Hepatocyte (in vitro differentiated cells): ENCODE measurements at regions not wholly inside any gene's neighbourhood (a gene's known extent, or its start where the extent isn't known, plus 50 kb on each side); places are given as distances from the start of the nearest gene placed in this dataset.
"Not testable (repeated sequence)": the region's sequence is repeated elsewhere in the genome, so short reads cannot be mapped to it uniquely, and the experiment has no call there.

Experiments
- DNase-seq: peaks from one replicate; pipeline ENCODE4 v3.0.0-alpha.2; 2016; ENCODE audit warnings: low spot score
- H2AFZ ChIP-seq: fragments of 200-600 bp; sonication (generic); 2 replicates; pipeline ENCODE4 v1.6.0; 2016; ENCODE audit warnings: antibody characterized with exemption, mild to moderate bottlenecking
- H3K27ac ChIP-seq: fragments of 200-600 bp; sonication (generic); 2 replicates; pipeline ENCODE4 v1.5.1; 2016; ENCODE audit warnings: mild to moderate bottlenecking
- H3K27me3 ChIP-seq: fragments of 200-600 bp; sonication (generic); 2 replicates; pipeline ENCODE4 v1.6.1; 2016
- H3K36me3 ChIP-seq: fragments of 200-600 bp; sonication (generic); replicated peaks from 2 replicates; pipeline ENCODE4 v1.5.1; 2016; ENCODE audit warnings: low read depth; ENCODE audit not compliant: insufficient read depth
- H3K4me1 ChIP-seq: fragments of 200-600 bp; sonication (generic); 2 replicates; pipeline ENCODE4 v1.5.1; 2016; ENCODE audit warnings: mild to moderate bottlenecking, moderate library complexity; ENCODE audit not compliant: insufficient read depth
- H3K4me2 ChIP-seq: fragments of 200-600 bp; sonication (generic); 2 replicates; pipeline ENCODE4 v1.6.0; 2016
- H3K4me3 ChIP-seq: fragments of 200-600 bp; sonication (generic); 2 replicates; pipeline ENCODE4 v1.5.1; 2016; ENCODE audit warnings: mild to moderate bottlenecking
- H3K79me2 ChIP-seq: fragments of 200-600 bp; sonication (generic); 2 replicates; pipeline ENCODE4 v1.6.0; 2017; ENCODE audit warnings: mild to moderate bottlenecking
- H3K9me2 ChIP-seq: fragments of 200-600 bp; sonication (generic); replicated peaks from 2 replicates; pipeline ENCODE4 v1.6.0; 2017; ENCODE audit warnings: mild to moderate bottlenecking; ENCODE audit not compliant: insufficient read depth
- H3K9me3 ChIP-seq: fragments of 200-600 bp; sonication (generic); 2 replicates; pipeline ENCODE4 v1.5.1; 2016; ENCODE audit warnings: low read depth, mild to moderate bottlenecking
- H4K20me1 ChIP-seq: fragments of 200-600 bp; sonication (generic); 2 replicates; pipeline ENCODE4 v1.6.0; 2016; ENCODE audit warnings: mild to moderate bottlenecking; ENCODE audit not compliant: insufficient read depth, poor library complexity, severe bottlenecking
- EZH2 ChIP-seq: fragments of 200-600 bp; sonication (generic); IDR thresholded peaks from 2 replicates; pipeline ENCODE4 v1.6.1; 2016; ENCODE audit warnings: antibody characterized with exemption, mild to moderate bottlenecking, borderline replicate concordance
- EZH2phosphoT487 ChIP-seq: fragments of 200-600 bp; sonication (generic); IDR thresholded peaks from one replicate; pipeline ENCODE4 v1.6.1; 2018; ENCODE audit warnings: antibody characterized with exemption, mild to moderate bottlenecking, low read depth, moderate library complexity; ENCODE audit not compliant: unreplicated experiment, severe bottlenecking
- WGBS: methylation state at CpG from one replicate; pipeline ENCODE4 v1.1.6; 2016; ENCODE audit warnings: low lambda C conversion rate; ENCODE audit errors: missing lambda C conversion rate; 5-methylcytosine and 5-hydroxymethylcytosine counted together
- TF ChIP-seq, protein P1 (sequence below): fragments of 200-600 bp; sonication (generic); IDR thresholded peaks from 2 replicates; pipeline ENCODE4 v1.5.1; 2016; ENCODE audit warnings: antibody characterized with exemption, mild to moderate bottlenecking; ENCODE audit not compliant: poor library complexity

- no peak overlapping the region for H2AFZ ChIP-seq
- DNase-seq, result no peak
- H3K79me2 ChIP-seq, result no peaks in the 10 kb centered on the region
- no peak overlapping the region for H3K4me2 ChIP-seq
- H3K27ac ChIP-seq, result no peak overlapping the region
- H3K9me2 ChIP-seq, result no peaks in the 10 kb centered on the region
- H3K36me3 ChIP-seq, result no peaks in the 10 kb centered on the region
- TF ChIP-seq EZH2 (no peak), EZH2phosphoT487 (no peak)
- TF ChIP-seq, protein P1, sequence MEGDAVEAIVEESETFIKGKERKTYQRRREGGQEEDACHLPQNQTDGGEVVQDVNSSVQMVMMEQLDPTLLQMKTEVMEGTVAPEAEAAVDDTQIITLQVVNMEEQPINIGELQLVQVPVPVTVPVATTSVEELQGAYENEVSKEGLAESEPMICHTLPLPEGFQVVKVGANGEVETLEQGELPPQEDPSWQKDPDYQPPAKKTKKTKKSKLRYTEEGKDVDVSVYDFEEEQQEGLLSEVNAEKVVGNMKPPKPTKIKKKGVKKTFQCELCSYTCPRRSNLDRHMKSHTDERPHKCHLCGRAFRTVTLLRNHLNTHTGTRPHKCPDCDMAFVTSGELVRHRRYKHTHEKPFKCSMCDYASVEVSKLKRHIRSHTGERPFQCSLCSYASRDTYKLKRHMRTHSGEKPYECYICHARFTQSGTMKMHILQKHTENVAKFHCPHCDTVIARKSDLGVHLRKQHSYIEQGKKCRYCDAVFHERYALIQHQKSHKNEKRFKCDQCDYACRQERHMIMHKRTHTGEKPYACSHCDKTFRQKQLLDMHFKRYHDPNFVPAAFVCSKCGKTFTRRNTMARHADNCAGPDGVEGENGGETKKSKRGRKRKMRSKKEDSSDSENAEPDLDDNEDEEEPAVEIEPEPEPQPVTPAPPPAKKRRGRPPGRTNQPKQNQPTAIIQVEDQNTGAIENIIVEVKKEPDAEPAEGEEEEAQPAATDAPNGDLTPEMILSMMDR, result no peak
- no peak overlapping the region for H3K4me3 ChIP-seq
- no peaks in the 10 kb centered on the region for H4K20me1 ChIP-seq
- H3K9me3 ChIP-seq, result no peaks in the 10 kb centered on the region
- no peaks in the 10 kb centered on the region for H3K27me3 ChIP-seq
- no peaks in the 10 kb centered on the region for H3K4me1 ChIP-seq
Observed at GRCh38 chr2:85945586-85945985, 56.8 kb upstream of the ST3GAL5 start.

DNA sequence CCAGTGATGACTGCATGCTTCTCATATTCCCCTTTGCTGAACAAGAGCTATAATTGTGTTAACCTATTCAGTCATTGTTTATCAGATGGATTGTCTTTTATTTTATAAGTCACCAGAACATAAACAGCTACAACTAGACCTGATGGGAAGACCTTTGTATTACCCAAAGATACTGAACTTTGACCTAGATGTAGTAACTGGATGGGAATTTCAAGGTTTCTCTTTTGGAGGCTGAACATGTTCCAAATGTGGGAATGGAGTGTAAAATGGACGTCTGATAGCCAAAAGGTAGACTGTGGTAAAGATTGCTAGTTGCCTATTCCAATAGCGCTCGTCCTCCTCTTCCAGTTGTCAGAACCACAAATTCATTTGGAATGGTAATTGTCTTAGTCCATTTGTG, 56.4 kb upstream of the ST3GAL5 start:
- Histone ChIP-seq H3K4me1 (no peaks in the 10 kb centered on the region), H2AFZ (no peak overlapping the region)

GRCh38 chr2:85942346-85942957, 53.7 kb upstream of the ST3GAL5 start:
- DNase-seq, result no peak
- 86% methylated on average over 1 of the region's 1 CpG for WGBS

More for the DNA sequence above, 56.4 kb upstream of the ST3GAL5 start:
- H4K20me1 ChIP-seq, result no peaks in the 10 kb centered on the region
- TF ChIP-seq, protein P1, result no peak
- no peak for TF ChIP-seq EZH2
- no peak for TF ChIP-seq EZH2phosphoT487
- no peak overlapping the region for H3K4me2 ChIP-seq
- no peaks in the 10 kb centered on the region for H3K79me2 ChIP-seq
- no peak for DNase-seq
- H3K36me3 ChIP-seq, result no peaks in the 10 kb centered on the region
- H3K9me2 ChIP-seq, result no peaks in the 10 kb centered on the region
- H3K27me3 ChIP-seq, result no peaks in the 10 kb centered on the region
- 91% methylated on average over 3 of the region's 3 CpGs for WGBS
- H3K9me3 ChIP-seq, result no peaks in the 10 kb centered on the region
- no peak overlapping the region for H3K4me3 ChIP-seq
- H3K27ac ChIP-seq, result no peak overlapping the region

GRCh38 chr2:85941490-85941889, 52.7 kb upstream of the ST3GAL5 start:
- H3K4me3 ChIP-seq, H3K27ac ChIP-seq, H3K4me2 ChIP-seq, H3K4me1 ChIP-seq, H3K9me2 ChIP-seq, H3K27me3 ChIP-seq, DNase-seq, H3K79me2 ChIP-seq, H4K20me1 ChIP-seq, H2AFZ ChIP-seq, H3K9me3 ChIP-seq, H3K36me3 ChIP-seq: not testable (repeated sequence)
- WGBS, result 83% methylated on average over 2 of the region's 2 CpGs

More at GRCh38 chr2:85942346-85942957, 53.7 kb upstream of the ST3GAL5 start:
- Histone ChIP-seq H3K4me2 (no peak overlapping the region), H2AFZ (no peak overlapping the region), H3K9me3 (no peaks in the 10 kb centered on the region), H3K9me2 (no peaks in the 10 kb centered on the region), H3K36me3 (no peaks in the 10 kb centered on the region), H4K20me1 (no peaks in the 10 kb centered on the region), H3K79me2 (no peaks in the 10 kb centered on the region), H3K27ac (no peak overlapping the region), H3K4me1 (no peaks in the 10 kb centered on the region), H3K27me3 (no peaks in the 10 kb centered on the region), H3K4me3 (no peak overlapping the region)
- TF ChIP-seq EZH2 (no peak), EZH2phosphoT487 (no peak)
- TF ChIP-seq, protein P1, result no peak
